A549 (cell line): ENCODE measurements at regions not wholly inside any gene's neighbourhood (a gene's known extent, or its start where the extent isn't known, plus 50 kb on each side); places are given as distances from the start of the nearest gene placed in this dataset.

ENCODE experiments used
- ATAC-seq, 2 experiments: fragments of 200-7000 bp in 1 of 2; fragments of >200 bp in 1 of 2; cut with Nextera tagmentation in 1 of 2; cut with Tn5 transposase in 1 of 2; 3 replicates each; pipeline versions ENCODE4 v1.8.0 to v1.9.1; 2018 to 2020; ENCODE audit warnings: mild to moderate bottlenecking in 1 of 2, moderate library complexity in 1 of 2
- CTCF ChIA-PET: fragments of 300-600 bp; sonication (Branson Sonifier 250); formaldehyde crosslinking; extraction: SDS; loops from one replicate; lab custom pipeline; 2021; ENCODE audit warnings: antibody characterized with exemption, inconsistent platforms; lab: Yijun Ruan, JAX
- POLR2A ChIA-PET: fragments of 350-600 bp; formaldehyde crosslinking; extraction: SDS; loops from one replicate; lab custom pipeline; 2021; ENCODE audit warnings: antibody characterized with exemption, inconsistent platforms; lab: Yijun Ruan, JAX
- DNase-seq, 2 experiments: peaks; one replicate each; pipeline versions ENCODE4 v3.0.0 to v3.0.0-alpha.2; 2011 to 2016; ENCODE audit warnings: low read depth in 1 of 2, low spot score in 1 of 2
- FAIRE-seq: peaks from 2 replicates; lab custom pipeline; 2011; peaks lifted over from hg19 to GRCh38; lab: Jason Lieb, UNC
- H3K27ac ChIP-seq, 2 experiments: fragments of >200 bp; sonication (Bioruptor Twin); formaldehyde crosslinking; 3 replicates each; pipeline ENCODE4 v1.5.1; 2016 to 2017
- H3K4me1 ChIP-seq: fragments of >200 bp; sonication (Bioruptor Twin); formaldehyde crosslinking; 3 replicates; pipeline ENCODE4 v1.6.1; 2016
- H3K4me2 ChIP-seq: fragments of >200 bp; sonication (Bioruptor Twin); formaldehyde crosslinking; 3 replicates; pipeline ENCODE4 v1.6.1; 2016
- H3K4me3 ChIP-seq: fragments of >200 bp; sonication (Bioruptor Twin); formaldehyde crosslinking; 3 replicates; pipeline ENCODE4 v1.5.1; 2016
- H3K9me3 ChIP-seq: fragments of >200 bp; sonication (Bioruptor Twin); formaldehyde crosslinking; 3 replicates; pipeline ENCODE4 v1.6.1; 2016
- BHLHE40 ChIP-seq: IDR thresholded peaks from 2 replicates; pipeline ENCODE4 v1.6.1; 2012; ENCODE audit warnings: low read depth, low read length, inconsistent platforms
- CEBPB ChIP-seq, 2 experiments: fragments of >200 bp in 1 of 2; sonication (Bioruptor Twin) in 1 of 2; formaldehyde crosslinking in 1 of 2; IDR thresholded peaks; 2 replicates each; pipeline ENCODE4 v1.6.1; 2012 to 2016
- CHD4 ChIP-seq: fragments of 200-600 bp; sonication (generic); IDR thresholded peaks from 2 replicates; pipeline ENCODE4 v1.6.1; 2016; ENCODE audit warnings: antibody characterized with exemption, mild to moderate bottlenecking, borderline replicate concordance
- CTCF ChIP-seq: fragments of >200 bp; sonication (Bioruptor Twin); formaldehyde crosslinking; IDR thresholded peaks from 3 replicates; pipeline ENCODE4 v1.5.1; 2016
- EP300 ChIP-seq, 2 experiments: fragments of >200 bp; sonication (Bioruptor Twin); formaldehyde crosslinking; IDR thresholded peaks; 2 replicates in 1 of 2; 3 replicates in 1 of 2; pipeline ENCODE4 v1.6.1; 2016 to 2017
- HES2 ChIP-seq: fragments of >200 bp; sonication (Bioruptor Twin); formaldehyde crosslinking; IDR thresholded peaks from 2 replicates; pipeline ENCODE4 v1.6.1; 2016
- HMGXB4 ChIP-seq: fragments of 250-450 bp; sonication (Bioruptor Pico); IDR thresholded peaks from 2 replicates; pipeline ENCODE4 v1.5.0; 2021; ENCODE audit warnings: mild to moderate bottlenecking, moderate library complexity, borderline replicate concordance
- HOXB13 ChIP-seq: fragments of 250-450 bp; sonication (Bioruptor Pico); IDR thresholded peaks from 2 replicates; pipeline ENCODE4 v1.5.0; 2020; ENCODE audit warnings: low read depth, mild to moderate bottlenecking, moderate library complexity
- HOXB5 ChIP-seq: fragments of 250-450 bp; sonication (Bioruptor Pico); IDR thresholded peaks from 2 replicates; pipeline ENCODE4 v1.5.0; 2020; ENCODE audit warnings: mild to moderate bottlenecking, moderate library complexity
- KDM5A ChIP-seq: fragments of 200-600 bp; sonication (generic); IDR thresholded peaks from 2 replicates; pipeline ENCODE4 v1.6.1; 2016; ENCODE audit warnings: antibody characterized with exemption, mild to moderate bottlenecking
- MAZ ChIP-seq: fragments of 150-350 bp; IDR thresholded peaks from 2 replicates; pipeline ENCODE4 v1.6.1; 2014; ENCODE audit warnings: antibody characterized with exemption, low read depth, low read length, borderline replicate concordance
- MYC ChIP-seq: IDR thresholded peaks from 2 replicates; pipeline ENCODE4 v1.6.1; 2012; ENCODE audit warnings: mild to moderate bottlenecking, inconsistent platforms, low read length, improper control_type of control experiment, borderline replicate concordance
- NPAS2 ChIP-seq: fragments of 250-450 bp; sonication (Bioruptor Pico); IDR thresholded peaks from 2 replicates; pipeline ENCODE4 v1.8.0; 2022; ENCODE audit warnings: mild to moderate bottlenecking, moderate library complexity, borderline replicate concordance
- RAD21 ChIP-seq, 2 experiments: fragments of >200 bp in 1 of 2; sonication (Bioruptor Twin) in 1 of 2; formaldehyde crosslinking in 1 of 2; IDR thresholded peaks in 1 of 2; conservative IDR thresholded peaks in 1 of 2; 2 replicates in 1 of 2; 3 replicates in 1 of 2; pipeline ENCODE4 v1.6.1; 2012 to 2018; ENCODE audit warnings: inconsistent platforms in 1 of 2
- RARB ChIP-seq: fragments of 250-450 bp; sonication (Bioruptor Pico); IDR thresholded peaks from 2 replicates; pipeline ENCODE4 v1.8.0; 2021; ENCODE audit warnings: mild to moderate bottlenecking, moderate library complexity
- RNF2 ChIP-seq: fragments of 200-600 bp; sonication (generic); IDR thresholded peaks from 2 replicates; pipeline ENCODE4 v1.6.1; 2016; ENCODE audit warnings: low read depth, mild to moderate bottlenecking, antibody characterized with exemption, moderate library complexity, borderline replicate concordance
- ZC3H11A ChIP-seq: fragments of 450-650 bp; IDR thresholded peaks from 2 replicates; pipeline ENCODE4 v1.6.1; 2014; ENCODE audit warnings: antibody characterized with exemption, mild to moderate bottlenecking
- ZNF302 ChIP-seq: fragments of 250-450 bp; sonication (Bioruptor Pico); IDR thresholded peaks from 2 replicates; pipeline ENCODE4 v1.9.0; 2021; ENCODE audit warnings: inconsistent platforms, mild to moderate bottlenecking, moderate library complexity
- ZSCAN20 ChIP-seq: fragments of 250-450 bp; sonication (Bioruptor Pico); IDR thresholded peaks from 2 replicates; pipeline ENCODE4 v1.8.0; 2022; ENCODE audit warnings: mild to moderate bottlenecking, moderate library complexity
- WGBS: methylation state at CpG from one replicate; pipeline ENCODE4 v1.1.6; 2017; ENCODE audit errors: missing lambda C conversion rate; 5-methylcytosine and 5-hydroxymethylcytosine counted together
- TF ChIP-seq, protein P1 (sequence below): fragments of 150-350 bp; IDR thresholded peaks from 2 replicates; pipeline ENCODE4 v1.6.1; 2014; ENCODE audit warnings: low read depth, mild to moderate bottlenecking, low read length

DNA sequence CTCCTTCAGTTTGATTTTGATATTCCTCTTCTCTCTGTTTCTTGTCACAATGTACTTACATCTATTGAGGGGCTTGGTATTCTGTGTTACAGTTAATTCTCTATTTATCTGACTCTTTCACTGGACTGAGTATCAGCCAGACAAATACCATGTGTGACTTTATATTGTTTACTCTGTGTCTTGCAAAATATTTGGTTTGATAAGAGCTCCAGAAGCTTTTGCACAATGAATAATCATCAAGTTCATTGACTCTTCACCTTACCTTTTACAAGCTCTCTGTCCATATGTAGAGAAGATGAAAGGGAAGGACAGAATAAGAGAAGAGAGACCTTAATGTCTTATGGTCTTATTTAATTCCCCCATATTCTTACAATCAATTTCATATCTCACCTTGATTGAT lies 877.7 kb upstream of the CDH8 start:
- ATAC-seq (no peak), FAIRE-seq (no peak), DNase-seq (no peak)
- Histone ChIP-seq H3K4me1 (no peaks in the 10 kb centered on the region), H3K9me3 (no peaks in the 10 kb centered on the region), H3K4me2 (no peak overlapping the region), H3K27ac (no peak overlapping the region), H3K4me3 (no peak overlapping the region)
- no peak for TF ChIP-seq RNF2
- TF ChIP-seq HOXB5 (CRISPR knock-in tag), result no peak
- no peak for TF ChIP-seq ZC3H11A
- no peak for TF ChIP-seq HES2
- TF ChIP-seq MYC, result no peak
- TF ChIP-seq CTCF, result no peak
- TF ChIP-seq BHLHE40, result no peak
- no peak for TF ChIP-seq RAD21 (conservative IDR thresholded peaks at IDR 0.05 in 1 of 2, IDR thresholded peaks at IDR 0.05 in 1 of 2)
- TF ChIP-seq RARB (CRISPR knock-in tag), result no peak
- no peak for TF ChIP-seq MAZ
- TF ChIP-seq, protein P1, sequence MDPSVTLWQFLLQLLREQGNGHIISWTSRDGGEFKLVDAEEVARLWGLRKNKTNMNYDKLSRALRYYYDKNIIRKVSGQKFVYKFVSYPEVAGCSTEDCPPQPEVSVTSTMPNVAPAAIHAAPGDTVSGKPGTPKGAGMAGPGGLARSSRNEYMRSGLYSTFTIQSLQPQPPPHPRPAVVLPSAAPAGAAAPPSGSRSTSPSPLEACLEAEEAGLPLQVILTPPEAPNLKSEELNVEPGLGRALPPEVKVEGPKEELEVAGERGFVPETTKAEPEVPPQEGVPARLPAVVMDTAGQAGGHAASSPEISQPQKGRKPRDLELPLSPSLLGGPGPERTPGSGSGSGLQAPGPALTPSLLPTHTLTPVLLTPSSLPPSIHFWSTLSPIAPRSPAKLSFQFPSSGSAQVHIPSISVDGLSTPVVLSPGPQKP, result no peak
- TF ChIP-seq HOXB13 (CRISPR knock-in tag), result no peak
- no peak for TF ChIP-seq CEBPB (IDR thresholded peaks at IDR 0.05)
- no peak for TF ChIP-seq CHD4
- no peak for TF ChIP-seq ZNF302 (CRISPR knock-in tag)
- no peak for TF ChIP-seq HMGXB4 (CRISPR knock-in tag)
- TF ChIP-seq ZSCAN20 (CRISPR knock-in tag), result no peak
- no peak for TF ChIP-seq EP300 (IDR thresholded peaks at IDR 0.05)
- TF ChIP-seq KDM5A, result no peak
- TF ChIP-seq NPAS2 (CRISPR knock-in tag), result no peak
- ChIA-PET CTCF (no interaction called here), POLR2A (no interaction called here)

DNA sequence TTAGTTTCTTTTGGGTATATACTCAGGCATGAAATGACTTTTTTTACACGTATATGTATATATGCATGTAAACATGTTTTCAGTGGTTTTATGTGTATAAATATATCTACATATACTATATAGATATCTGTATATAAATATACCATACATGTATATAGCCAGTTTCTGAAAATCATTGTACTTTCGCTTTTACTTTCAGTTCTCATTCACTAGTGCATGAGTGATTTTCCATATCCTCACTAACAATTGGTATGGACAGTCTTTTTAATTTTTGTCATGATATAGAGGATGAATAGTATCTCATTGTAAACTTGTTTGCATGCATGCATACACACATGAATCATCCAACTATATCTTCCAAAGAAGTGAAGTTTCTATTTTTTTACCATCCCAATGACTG lies 877.1 kb upstream of the CDH8 start:
- Histone ChIP-seq H3K4me3 (no peak overlapping the region), H3K9me3 (no peaks in the 10 kb centered on the region), H3K4me1 (no peaks in the 10 kb centered on the region), H3K4me2 (no peak overlapping the region), H3K27ac (no peak overlapping the region)
- FAIRE-seq (no peak), ATAC-seq (no peak), DNase-seq (no peak)
- WGBS, result 8% methylated on average over 2 of the region's 2 CpGs
- ChIA-PET POLR2A (no interaction called here), CTCF (no interaction called here)
- TF ChIP-seq ZC3H11A, result no peak
